GM21786 (cell line): ENCODE measurements at regions not wholly inside any gene's neighbourhood (a gene's known extent, or its start where the extent isn't known, plus 50 kb on each side); places are given as distances from the start of the nearest gene placed in this dataset.
"Not testable (repeated sequence)": the region's sequence is repeated elsewhere in the genome, so short reads cannot be mapped to it uniquely, and the experiment has no call there.

Experiments used
- ATAC-seq: cut with Tn5 transposase; IDR thresholded peaks from one replicate; pipeline ENCODE4 v1.9.1; 2021; ENCODE audit not compliant: unreplicated experiment

GRCh38 chr5:124621279-124621678, 125.2 kb downstream of the ZNF608 start:
- no peak for ATAC-seq

- no peak for ATAC-seq
Measured at GRCh38 chr5:124620743-124621142, 125.7 kb downstream of the ZNF608 start.

- ATAC-seq = no peak
Measured at GRCh38 chr5:124619121-124619520, 127.3 kb downstream of the ZNF608 start.

- no peak for ATAC-seq
Measured at GRCh38 chr5:124617787-124618186, 128.7 kb downstream of the ZNF608 start.

GRCh38 chr5:124614836-124615385, 131.5 kb downstream of the ZNF608 start:
- ATAC-seq = no peak

- no peak for ATAC-seq
Measured at GRCh38 chr5:124614105-124614504, 132.3 kb downstream of the ZNF608 start.

GRCh38 chr5:124613273-124613953, 133.0 kb downstream of the ZNF608 start:
- no peak for ATAC-seq

- no peak for ATAC-seq
Measured at GRCh38 chr5:124612023-124612422, 134.4 kb downstream of the ZNF608 start.

GRCh38 chr5:124611262-124611661, 135.2 kb downstream of the ZNF608 start:
- ATAC-seq = not testable (repeated sequence)

- ATAC-seq = not testable (repeated sequence)
Measured at GRCh38 chr5:124609685-124610084, 136.8 kb downstream of the ZNF608 start.

- no peak for ATAC-seq
Measured at GRCh38 chr5:124606543-124606942, 139.9 kb downstream of the ZNF608 start.

- ATAC-seq = no peak
Measured at GRCh38 chr5:124606093-124606492, 140.3 kb downstream of the ZNF608 start.

- no peak for ATAC-seq
Measured at GRCh38 chr5:124605541-124605940, 140.9 kb downstream of the ZNF608 start.

- no peak for ATAC-seq
Measured at GRCh38 chr5:124604419-124604818, 142.0 kb downstream of the ZNF608 start.

GRCh38 chr5:124602925-124603650, 143.4 kb downstream of the ZNF608 start:
- no peak for ATAC-seq

GRCh38 chr5:124599028-124599973, 147.1 kb downstream of the ZNF608 start:
- ATAC-seq = no peak

- no peak for ATAC-seq
Measured at GRCh38 chr5:124596595-124597421, 149.6 kb downstream of the ZNF608 start.

- ATAC-seq = no peak
Measured at GRCh38 chr5:124593952-124594351, 152.5 kb downstream of the ZNF608 start.

- ATAC-seq = no peak
Measured at GRCh38 chr5:124592891-124593290, 153.5 kb downstream of the ZNF608 start.

GRCh38 chr5:124591583-124591982, 154.9 kb downstream of the ZNF608 start:
- no peak for ATAC-seq
